HepG2 (cell line): ENCODE measurements at regions not wholly inside any gene's neighbourhood (a gene's known extent, or its start where the extent isn't known, plus 50 kb on each side); places are given as distances from the start of the nearest gene placed in this dataset.

Experiments used
- ATAC-seq: fragments of 200-7000 bp; cut with Tn5 transposase; 3 replicates; pipeline ENCODE4 v1.9.1; 2020; ENCODE audit warnings: mild to moderate bottlenecking, moderate library complexity
- BruUV-seq: library from RNA; stranded (reverse); fragments of 400-500 nt; replicated peaks from 2 replicates; lab custom pipeline; 2021; lab: Mats Ljungman, UMichigan
- CTCF ChIA-PET: fragments of 300-600 bp; formaldehyde crosslinking; extraction: SDS; loops from one replicate; lab custom pipeline; 2021; ENCODE audit warnings: low total read pairs, inconsistent platforms, low intra/inter-chr PET ratio; lab: Yijun Ruan, JAX
- POLR2A ChIA-PET: fragments of 350-600 bp; sonication (Branson Sonifier 250); formaldehyde crosslinking; loops from one replicate; lab custom pipeline; 2020; ENCODE audit warnings: antibody characterized with exemption, inconsistent platforms; lab: Yijun Ruan, JAX
- DNase-seq: peaks from one replicate; pipeline ENCODE4 v3.0.0-alpha.2; 2015; ENCODE audit warnings: low spot score
- FAIRE-seq: peaks from 3 replicates; lab custom pipeline; 2011; peaks lifted over from hg19 to GRCh38; lab: Jason Lieb, UNC
- H2AFZ ChIP-seq: one replicate; pipeline ENCODE4 v1.6.1; 2011; ENCODE audit warnings: low read length, inconsistent platforms
- H3K27ac ChIP-seq: fragments of 300-600 bp; 3 replicates; pipeline ENCODE4 v1.8.0; 2011; ENCODE audit warnings: mixed run types, mild to moderate bottlenecking, mixed read lengths, low read length, inconsistent platforms; ENCODE audit not compliant: insufficient read depth; ENCODE audit errors: extremely low read length
- H3K27me3 ChIP-seq, 2 experiments: fragments of 200-600 bp in 1 of 2; 2 replicates in 1 of 2; 3 replicates in 1 of 2; pipeline versions ENCODE4 v1.6.0 to v1.8.0; 2011; ENCODE audit warnings: low read length in 2 of 2, mild to moderate bottlenecking in 2 of 2, moderate library complexity in 2 of 2, inconsistent platforms in 1 of 2; ENCODE audit not compliant: insufficient read depth in 2 of 2, control insufficient read depth in 1 of 2
- H3K36me3 ChIP-seq, 2 experiments: fragments of 200-600 bp in 1 of 2; replicated peaks in 1 of 2; 2 replicates in 1 of 2; 3 replicates in 1 of 2; pipeline versions ENCODE4 v1.5.1 to v1.8.0; 2011; ENCODE audit warnings: low read length in 2 of 2, inconsistent platforms in 1 of 2; ENCODE audit not compliant: insufficient read depth in 2 of 2, control insufficient read depth in 1 of 2
- H3K4me1 ChIP-seq: 2 replicates; pipeline ENCODE4 v1.5.1; 2012; ENCODE audit warnings: low read length, inconsistent platforms; ENCODE audit not compliant: insufficient read depth
- H3K4me2 ChIP-seq: 2 replicates; pipeline ENCODE4 v1.6.0; 2011; ENCODE audit warnings: low read depth, low read length, inconsistent platforms
- H3K4me3 ChIP-seq, 3 experiments: fragments of 200-600 bp in 1 of 3; sonication (generic), shearing (Covaris generic) in 1 of 3; replicated peaks in 1 of 3; 2 replicates each; pipeline ENCODE4 v1.5.1; 2011 to 2016; ENCODE audit warnings: low read length in 3 of 3, inconsistent platforms in 2 of 3, low read depth in 2 of 3, mild to moderate bottlenecking in 2 of 3, control low read depth in 1 of 3, mixed read lengths in 1 of 3; ENCODE audit not compliant: insufficient read depth in 1 of 3
- H3K79me2 ChIP-seq: one replicate; pipeline ENCODE4 v1.6.1; 2011; ENCODE audit warnings: low read length, inconsistent platforms; ENCODE audit not compliant: insufficient read depth
- H3K9ac ChIP-seq: 2 replicates; pipeline ENCODE4 v1.6.0; 2011; ENCODE audit warnings: mild to moderate bottlenecking, low read depth, low read length, inconsistent platforms; ENCODE audit not compliant: insufficient read depth
- H3K9me3 ChIP-seq: 2 replicates; pipeline ENCODE4 v1.5.1; 2012; ENCODE audit warnings: mild to moderate bottlenecking, low read length
- H4K20me1 ChIP-seq: 2 replicates; pipeline ENCODE4 v1.6.0; 2011; ENCODE audit warnings: inconsistent platforms, mild to moderate bottlenecking, low read length, moderate library complexity; ENCODE audit not compliant: insufficient read depth
- CBX2 ChIP-seq, 2 experiments: fragments of 200-600 bp in 1 of 2; sonication (generic); formaldehyde crosslinking in 1 of 2; IDR thresholded peaks; 2 replicates each; pipeline versions ENCODE4 v1.7.0 to v1.8.1; 2018 to 2022; ENCODE audit warnings: low read depth in 2 of 2, low read length in 1 of 2, mild to moderate bottlenecking in 1 of 2, missing genetic modification reagents in 1 of 2
- CBX5 ChIP-seq: sonication (generic); formaldehyde crosslinking; IDR thresholded peaks from 2 replicates; pipeline ENCODE4 v1.4.0; 2020; ENCODE audit warnings: missing genetic modification reagents, borderline replicate concordance
- MIER2 ChIP-seq: IDR thresholded peaks from 2 replicates; pipeline ENCODE4 v1.6.1; 2016; ENCODE audit warnings: missing biosample characterization, missing genetic modification reagents
- MNT ChIP-seq: fragments of 450-650 bp; IDR thresholded peaks from 2 replicates; pipeline ENCODE4 v1.6.1; 2016
- NR3C1 ChIP-seq: sonication (generic); formaldehyde crosslinking; IDR thresholded peaks from 2 replicates; pipeline ENCODE4 v1.4.0; 2020; ENCODE audit warnings: missing genetic modification reagents
- RFX1 ChIP-seq: fragments of 450-650 bp; IDR thresholded peaks from 2 replicates; pipeline ENCODE4 v1.6.1; 2017
- SALL2 ChIP-seq: sonication (generic); formaldehyde crosslinking; IDR thresholded peaks from 2 replicates; pipeline ENCODE4 v1.8.1; 2023; ENCODE audit warnings: mild to moderate bottlenecking, missing genetic modification reagents, inconsistent platforms
- SMYD3 ChIP-seq: sonication (generic); formaldehyde crosslinking; IDR thresholded peaks from 2 replicates; pipeline ENCODE4 v1.8.1; 2023; ENCODE audit warnings: mild to moderate bottlenecking, missing genetic modification reagents
- STAT6 ChIP-seq: sonication (generic); formaldehyde crosslinking; IDR thresholded peaks from 2 replicates; pipeline ENCODE4 v1.4.0; 2020; ENCODE audit warnings: missing genetic modification reagents, mild to moderate bottlenecking, borderline replicate concordance
- ZNF251 ChIP-seq: sonication (generic); formaldehyde crosslinking; IDR thresholded peaks from 2 replicates; pipeline ENCODE4 v1.9.0; 2021; ENCODE audit warnings: mild to moderate bottlenecking, missing genetic modification reagents
- ZNF567 ChIP-seq: sonication (generic); formaldehyde crosslinking; IDR thresholded peaks from 2 replicates; pipeline ENCODE4 v1.8.1; 2023; ENCODE audit warnings: mild to moderate bottlenecking, missing genetic modification reagents, borderline replicate concordance
- ZZZ3 ChIP-seq: sonication (generic); formaldehyde crosslinking; IDR thresholded peaks from 2 replicates; pipeline ENCODE4 v1.4.0; 2020; ENCODE audit warnings: missing genetic modification reagents, mild to moderate bottlenecking, borderline replicate concordance
- WGBS: methylation state at CpG from one replicate; pipeline ENCODE4 v1.1.6; 2017; ENCODE audit warnings: low lambda C conversion rate; 5-methylcytosine and 5-hydroxymethylcytosine counted together
- in situ Hi-C: cut with HindIII; loops from 2 replicates; pipeline ENCODE4 v1.10.0; 2017; ENCODE audit warnings: low pct_unique_long_range_greater_than_20kb; ENCODE audit not compliant: extremely low pct_ligation_motif_present
- intact Hi-C: fragments of 100-400 bp; cut with micrococcal nuclease; formaldehyde crosslinking; loops from one replicate; pipeline ENCODE4 v1.10.0; 2022; ENCODE audit not compliant: unreplicated experiment
- TF ChIP-seq, protein P1 (sequence below): sonication (generic); formaldehyde crosslinking; IDR thresholded peaks from 2 replicates; pipeline ENCODE4 v1.8.1; 2023; ENCODE audit warnings: mild to moderate bottlenecking, missing genetic modification reagents

DNA sequence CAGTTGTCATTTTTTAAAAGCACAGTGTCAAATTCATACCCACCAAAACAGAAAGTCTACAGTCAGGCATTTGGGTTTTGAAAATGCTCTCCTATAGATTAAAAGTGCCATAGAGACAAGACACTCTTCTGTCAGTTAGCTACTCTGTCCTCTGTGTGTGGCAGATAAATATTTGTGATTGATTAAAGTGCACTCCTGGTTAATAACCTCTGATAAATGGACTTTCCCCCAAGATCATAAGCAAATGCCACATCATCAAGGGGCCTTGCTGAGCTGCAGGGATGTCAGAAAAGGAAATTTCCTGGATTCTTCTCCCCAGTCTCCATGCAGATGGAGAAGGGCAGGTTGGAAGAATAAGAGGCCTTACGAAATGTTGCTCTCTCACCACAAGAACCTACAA lies 1329.5 kb upstream of the TMEM132C start:
- Histone ChIP-seq H3K9me3 (peaks cover 47% of the 10 kb centered on the region), H3K36me3 (no peaks in the 10 kb centered on the region), H3K9ac (no peak overlapping the region), H3K79me2 (no peaks in the 10 kb centered on the region), H3K4me3 (no peak overlapping the region), H3K4me2 (no peak overlapping the region), H3K27me3 (no peaks in the 10 kb centered on the region), H3K27ac (no peak overlapping the region), H2AFZ (no peak overlapping the region), H4K20me1 (no peaks in the 10 kb centered on the region), H3K4me1 (no peaks in the 10 kb centered on the region)
- CTCF ChIA-PET, result no interaction called here
- FAIRE-seq (no peak), ATAC-seq (no peak), DNase-seq (no peak)
- in situ Hi-C loops (no loop called here), intact Hi-C loops (no loop called here)
- BruUV-seq, result no TSS peak
- POLR2A ChIA-PET, result no interaction called here
- TF ChIP-seq STAT6 (CRISPR knock-in tag) (no peak), ZZZ3 (CRISPR knock-in tag) (no peak)
- 0% methylated on average over 1 of the region's 1 CpG for WGBS

DNA sequence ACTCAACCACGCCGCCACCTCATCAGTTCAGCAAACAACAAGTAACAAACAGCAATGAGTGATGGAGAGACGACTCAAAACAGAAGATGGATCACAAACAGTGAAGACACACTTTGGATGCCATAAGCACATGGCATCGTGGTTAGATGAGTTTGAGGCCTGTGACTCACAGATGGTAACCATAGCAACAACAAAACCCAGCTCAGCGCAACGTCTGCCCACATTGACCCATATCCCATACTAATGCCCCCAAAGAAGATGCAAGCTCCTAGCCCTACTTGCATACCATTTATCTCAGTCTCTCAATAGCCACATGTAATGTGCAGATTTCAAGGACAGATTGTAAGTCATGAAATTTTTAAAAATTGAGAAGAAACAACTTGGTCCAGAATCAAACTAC lies 1322.3 kb upstream of the TMEM132C start:
- intact Hi-C loops, result no loop called here
- H2AFZ ChIP-seq, result no peak overlapping the region
- H3K27ac ChIP-seq, result no peak overlapping the region
- H3K9me3 ChIP-seq, result peaks cover 84% of the 10 kb centered on the region
- no peaks in the 10 kb centered on the region for H3K79me2 ChIP-seq
- H3K9ac ChIP-seq, result no peak overlapping the region
- in situ Hi-C loops, result no loop called here
- FAIRE-seq (no peak), DNase-seq (no peak), ATAC-seq (no peak)
- WGBS, result 26% methylated on average over 6 of the region's 6 CpGs
- ChIA-PET CTCF (no interaction called here), POLR2A (no interaction called here)
- no peaks in the 10 kb centered on the region for H3K27me3 ChIP-seq
- no TSS peak for BruUV-seq
- no peak overlapping the region for H3K4me3 ChIP-seq
- no peaks in the 10 kb centered on the region for H3K36me3 ChIP-seq
- no peaks in the 10 kb centered on the region for H3K4me1 ChIP-seq
- H3K4me2 ChIP-seq, result no peak overlapping the region
- H4K20me1 ChIP-seq, result no peaks in the 10 kb centered on the region
- TF ChIP-seq ZNF567 (no peak), SMYD3 (CRISPR knock-in tag) (no peak), MIER2 (CRISPR knock-in tag) (no peak), ZNF251 (CRISPR knock-in tag) (no peak), NR3C1 (CRISPR knock-in tag) (no peak), SALL2 (CRISPR knock-in tag) (no peak), CBX2 (IDR thresholded peaks at IDR 0.05; ENCODE audit: low read depth, low read length) (no peak), CBX2 (CRISPR knock-in tag; IDR thresholded peaks at IDR 0.05; ENCODE audit: low read depth) (no peak), RFX1 (peak; percentile 50), MNT (peak; percentile 30; the same call in 1 of the 2 replicates), CBX5 (CRISPR knock-in tag) (no peak)
- TF ChIP-seq, protein P1, sequence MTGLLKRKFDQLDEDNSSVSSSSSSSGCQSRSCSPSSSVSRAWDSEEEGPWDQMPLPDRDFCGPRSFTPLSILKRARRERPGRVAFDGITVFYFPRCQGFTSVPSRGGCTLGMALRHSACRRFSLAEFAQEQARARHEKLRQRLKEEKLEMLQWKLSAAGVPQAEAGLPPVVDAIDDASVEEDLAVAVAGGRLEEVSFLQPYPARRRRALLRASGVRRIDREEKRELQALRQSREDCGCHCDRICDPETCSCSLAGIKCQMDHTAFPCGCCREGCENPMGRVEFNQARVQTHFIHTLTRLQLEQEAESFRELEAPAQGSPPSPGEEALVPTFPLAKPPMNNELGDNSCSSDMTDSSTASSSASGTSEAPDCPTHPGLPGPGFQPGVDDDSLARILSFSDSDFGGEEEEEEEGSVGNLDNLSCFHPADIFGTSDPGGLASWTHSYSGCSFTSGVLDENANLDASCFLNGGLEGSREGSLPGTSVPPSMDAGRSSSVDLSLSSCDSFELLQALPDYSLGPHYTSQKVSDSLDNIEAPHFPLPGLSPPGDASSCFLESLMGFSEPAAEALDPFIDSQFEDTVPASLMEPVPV (CRISPR knock-in tag), result no peak
